ENCODE measurements at regions not wholly inside any gene's neighbourhood (a gene's known extent, or its start where the extent isn't known, plus 50 kb on each side); places are given as distances from the start of the nearest gene placed in this dataset.
"Not testable (repeated sequence)": the region's sequence is repeated elsewhere in the genome, so short reads cannot be mapped to it uniquely, and the experiment has no call there.

- DNase-seq, result no peak
Measured at GRCh38 chr2:63740943-63741342, 100.8 kb upstream of the UGP2 start.

- DNase-seq, result no peak
Measured at GRCh38 chr2:63741884-63742579, 99.7 kb upstream of the UGP2 start.

GRCh38 chr2:63742580-63742976 is 99.1 kb upstream of the UGP2 start:
- DNase-seq, result no peak

GRCh38 chr2:63743170-63743981 is 98.3 kb upstream of the UGP2 start:
- DNase-seq, result no peak

- DNase-seq, result no peak
Measured at GRCh38 chr2:63743982-63744966, 97.4 kb upstream of the UGP2 start.

- not testable (repeated sequence) for DNase-seq
Measured at GRCh38 chr2:63746548-63746947, 95.1 kb upstream of the UGP2 start.

GRCh38 chr2:63751901-63752300 is 89.8 kb upstream of the UGP2 start:
- no peak for DNase-seq

GRCh38 chr2:63755216-63755615 is 86.5 kb upstream of the UGP2 start:
- no peak for DNase-seq

GRCh38 chr2:63755965-63756364 is 85.7 kb upstream of the UGP2 start:
- no peak for DNase-seq

- no peak for DNase-seq
Measured at GRCh38 chr2:63763391-63763941, 78.2 kb upstream of the UGP2 start.

- DNase-seq, result no peak
Measured at GRCh38 chr2:63764630-63765029, 77.1 kb upstream of the UGP2 start.

- no peak for DNase-seq
Measured at GRCh38 chr2:63765117-63765516, 76.6 kb upstream of the UGP2 start.

GRCh38 chr2:63767307-63767706 is 74.4 kb upstream of the UGP2 start:
- no peak for DNase-seq

GRCh38 chr2:63768051-63768450 is 73.6 kb upstream of the UGP2 start:
- no peak for DNase-seq

GRCh38 chr2:63769915-63770314 is 71.8 kb upstream of the UGP2 start:
- DNase-seq, result no peak

GRCh38 chr2:63772061-63772460 is 69.6 kb upstream of the UGP2 start:
- DNase-seq, result no peak

- DNase-seq, result no peak
Measured at GRCh38 chr2:63775191-63775590, 66.5 kb upstream of the UGP2 start.

- DNase-seq, result no peak
Measured at GRCh38 chr2:63776382-63776781, 65.3 kb upstream of the UGP2 start.

- no peak for DNase-seq
Measured at GRCh38 chr2:63777816-63778215, 63.9 kb upstream of the UGP2 start.

GRCh38 chr2:63778391-63778790 is 63.3 kb upstream of the UGP2 start:
- no peak for DNase-seq

- DNase-seq, result no peak
Measured at GRCh38 chr2:63780518-63781155, 61.1 kb upstream of the UGP2 start.

- no peak for DNase-seq
Measured at GRCh38 chr2:63784461-63784860, 57.2 kb upstream of the UGP2 start.
